ENCODE measurements at regions not wholly inside any gene's neighbourhood (a gene's known extent, or its start where the extent isn't known, plus 50 kb on each side); places are given as distances from the start of the nearest gene placed in this dataset.

DNA sequence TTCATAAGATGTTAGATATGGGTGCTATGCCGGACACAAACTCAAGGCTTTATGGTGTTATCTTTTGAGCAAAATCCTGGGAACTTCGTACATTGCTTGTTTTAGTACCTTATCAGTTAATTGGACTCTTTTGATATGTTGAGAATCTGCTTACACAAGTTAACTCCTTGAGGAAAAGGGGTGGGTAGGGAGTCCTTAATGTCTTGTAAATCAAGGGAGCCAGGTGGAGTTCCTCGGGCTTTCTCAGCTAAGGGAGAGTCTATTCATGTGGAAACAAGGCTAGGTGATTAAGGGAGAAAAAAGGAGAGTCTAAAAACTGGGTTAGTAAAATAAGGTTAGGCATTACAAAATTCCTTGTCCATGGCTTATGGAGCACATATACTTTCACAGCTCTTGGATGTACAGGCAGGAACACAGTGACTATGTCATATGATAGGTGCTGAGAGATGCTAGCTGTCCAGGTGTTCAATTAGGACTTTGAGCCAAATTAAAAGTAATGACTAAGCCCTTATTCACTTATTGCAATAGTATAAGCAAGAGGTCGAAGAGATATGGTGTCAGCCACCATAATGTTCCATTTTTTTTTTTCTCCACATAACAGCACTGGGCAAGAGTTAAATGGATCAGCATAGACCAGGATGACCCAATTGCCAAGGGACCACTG, 59.5 kb upstream of the DYNAP start:
- TF ChIP-seq CTCF (conservative IDR thresholded peaks at IDR 0.05): no peak

DNA sequence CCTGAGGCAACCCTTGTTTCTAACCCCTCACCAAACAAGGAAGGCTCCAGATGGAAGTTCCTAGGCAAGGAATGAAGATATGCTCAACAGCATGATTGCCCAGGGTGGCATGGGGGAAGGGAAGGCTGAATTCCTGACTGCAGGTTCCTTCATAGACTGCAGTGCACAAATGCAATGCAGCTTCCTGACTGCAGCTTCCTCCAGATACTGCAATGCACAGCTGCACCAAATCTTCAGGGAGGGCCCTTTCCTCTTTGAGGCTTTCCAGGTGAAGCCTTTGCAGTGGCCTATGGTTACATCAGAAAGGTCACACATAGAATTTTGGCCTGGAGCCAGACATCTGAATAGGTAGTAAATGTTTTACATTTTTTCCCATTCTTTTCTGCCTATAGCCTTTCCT, 58.8 kb upstream of the DYNAP start:
- no peak for TF ChIP-seq CTCF (conservative IDR thresholded peaks at IDR 0.05)
- no peak overlapping the region for H3K27ac ChIP-seq

More for the DNA sequence above, 59.5 kb upstream of the DYNAP start:
- H3K27ac ChIP-seq: no peak overlapping the region

DNA sequence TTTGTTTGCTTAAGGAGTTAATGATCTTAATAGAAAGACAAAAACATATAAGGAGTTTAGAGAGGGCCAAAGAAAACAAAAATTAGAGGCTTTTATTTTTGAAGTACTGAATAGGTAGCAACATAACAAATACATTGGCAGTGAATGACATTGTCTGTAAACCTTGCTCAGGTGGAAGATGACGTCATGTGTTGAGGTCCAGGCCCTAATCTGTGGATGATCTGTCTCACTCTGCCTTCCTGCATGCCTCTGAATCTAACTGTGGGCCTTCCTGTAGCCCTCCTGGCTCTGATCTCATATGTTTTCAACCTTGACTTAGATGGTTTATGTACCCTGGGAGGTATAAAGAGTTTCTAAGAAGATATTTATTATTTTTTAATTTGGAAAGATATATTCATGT, 58.1 kb upstream of the DYNAP start:
- no peak for TF ChIP-seq CTCF (conservative IDR thresholded peaks at IDR 0.05)
- no peak overlapping the region for H3K27ac ChIP-seq

All from VCaP (cell line).